Activated CD4-positive, alpha-beta T cell treated with anti-CD3 and anti-CD28 coated beads, Interleukin-2, amount 50 U/mL, for 1 hour (primary cell): ENCODE measurements at regions not wholly inside any gene's neighbourhood (a gene's known extent, or its start where the extent isn't known, plus 50 kb on each side); places are given as distances from the start of the nearest gene placed in this dataset.
"Not testable (repeated sequence)": the region's sequence is repeated elsewhere in the genome, so short reads cannot be mapped to it uniquely, and the experiment has no call there.

Experiments used
- DNase-seq: peaks from one replicate; pipeline ENCODE4 v3.0.0-alpha.2; 2020

DNA sequence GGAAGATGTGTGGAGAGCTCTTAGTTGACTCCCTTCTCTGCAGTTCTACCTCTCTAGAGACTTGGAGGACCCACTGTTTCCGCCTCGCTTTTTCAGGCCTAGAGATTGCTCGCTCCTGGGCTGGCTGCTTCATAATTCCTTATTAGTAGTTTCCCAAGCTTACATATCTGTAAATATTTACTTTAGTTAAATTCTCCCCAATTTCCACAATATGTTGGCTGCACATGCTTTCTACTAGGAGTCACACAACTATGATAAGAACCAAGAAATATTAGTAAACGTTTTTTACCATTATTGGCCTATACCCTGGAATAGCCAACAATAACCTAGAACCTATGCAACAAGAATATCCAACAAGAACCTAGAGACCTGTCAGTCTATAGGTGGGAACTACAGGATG lies 129.0 kb upstream of the RUNX1 start:
- no peak for DNase-seq

- no peak for DNase-seq
Observed at GRCh38 chr21:35172231-35172630, 123.1 kb upstream of the RUNX1 start.

- no peak for DNase-seq
Observed at GRCh38 chr21:35171385-35171784, 122.3 kb upstream of the RUNX1 start.

DNA sequence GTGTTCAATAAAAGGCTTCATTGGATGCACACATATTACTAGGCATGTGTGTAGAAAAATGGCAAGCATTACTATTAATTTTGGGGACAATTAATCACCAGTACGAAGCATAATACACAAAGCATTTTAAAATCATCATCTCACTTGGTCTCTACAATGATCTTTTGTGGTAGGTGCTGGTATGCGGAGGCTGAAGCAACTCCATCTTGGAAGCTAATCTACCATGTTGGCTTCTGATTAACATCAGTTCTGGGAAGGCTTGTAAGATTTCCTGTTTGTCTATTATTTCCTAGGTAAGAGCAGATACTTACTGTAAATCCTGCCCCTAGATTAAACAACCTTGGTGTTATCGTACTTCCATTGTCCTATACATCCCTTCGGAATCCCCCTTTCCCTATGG lies 121.7 kb upstream of the RUNX1 start:
- DNase-seq, result no peak

- DNase-seq, result no peak
Observed at GRCh38 chr21:35170244-35170643, 121.1 kb upstream of the RUNX1 start.

GRCh38 chr21:35169574-35169973 lies 120.5 kb upstream of the RUNX1 start:
- no peak for DNase-seq

DNA sequence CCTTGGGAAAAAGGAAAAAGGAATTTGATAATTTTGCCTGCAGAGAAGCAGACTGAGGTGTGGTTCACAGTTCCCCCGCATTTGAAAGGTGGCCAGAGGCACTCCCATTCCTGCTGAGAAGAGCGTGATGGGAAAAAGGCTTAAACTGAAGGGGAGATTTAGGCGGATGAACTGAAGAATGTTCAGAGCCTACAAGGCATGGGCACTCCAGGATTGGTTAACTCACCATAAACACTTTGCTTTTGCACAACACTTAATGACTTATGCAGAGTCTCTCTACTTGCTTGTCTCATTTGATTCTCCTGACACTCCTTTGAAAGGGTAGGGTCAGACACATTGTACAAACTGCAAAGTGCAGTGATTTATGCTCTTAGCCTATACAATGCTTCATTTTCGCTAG lies 119.6 kb upstream of the RUNX1 start:
- no peak for DNase-seq

- DNase-seq, result no peak
Observed at GRCh38 chr21:35164971-35165483, 115.9 kb upstream of the RUNX1 start.

GRCh38 chr21:35164380-35164779 lies 115.3 kb upstream of the RUNX1 start:
- DNase-seq, result no peak

DNA sequence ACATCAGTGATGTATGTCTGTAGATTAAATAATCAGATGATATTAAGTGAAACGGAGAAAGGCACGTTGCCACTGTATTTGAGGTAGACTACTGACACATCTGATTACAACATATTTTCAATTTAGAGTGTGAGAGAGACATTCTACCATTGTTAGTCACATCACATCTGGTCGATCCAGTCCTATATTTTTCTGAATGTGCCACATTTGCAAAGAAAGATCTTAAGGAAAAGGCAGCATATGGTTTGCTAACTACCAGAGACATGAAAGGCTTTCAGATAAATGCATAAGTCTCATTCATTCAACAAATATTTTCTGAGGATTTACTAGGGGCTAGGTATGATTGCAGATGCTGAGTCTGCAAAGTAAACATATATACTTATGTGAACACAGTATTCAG lies 114.3 kb upstream of the RUNX1 start:
- no peak for DNase-seq

DNA sequence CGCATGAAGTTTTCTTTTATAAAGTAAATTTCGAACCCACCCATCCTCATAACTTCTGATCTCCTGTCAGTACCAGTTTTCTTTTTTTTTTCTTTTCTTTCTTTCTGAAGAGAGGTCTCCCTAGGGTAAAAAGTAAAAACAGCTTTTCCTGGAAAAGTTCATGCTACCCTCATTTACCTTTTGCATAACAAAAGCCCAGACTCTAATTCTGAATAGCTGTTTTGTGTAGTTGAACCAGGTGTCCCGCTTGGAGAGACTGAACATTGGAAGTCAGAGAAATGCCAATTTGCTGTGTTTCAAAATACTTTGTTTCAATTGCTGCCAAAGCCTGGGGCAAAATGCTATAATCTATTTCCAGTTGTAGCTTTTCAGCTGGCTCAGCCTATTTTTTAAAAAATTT lies 113.7 kb upstream of the RUNX1 start:
- DNase-seq, result no peak

DNA sequence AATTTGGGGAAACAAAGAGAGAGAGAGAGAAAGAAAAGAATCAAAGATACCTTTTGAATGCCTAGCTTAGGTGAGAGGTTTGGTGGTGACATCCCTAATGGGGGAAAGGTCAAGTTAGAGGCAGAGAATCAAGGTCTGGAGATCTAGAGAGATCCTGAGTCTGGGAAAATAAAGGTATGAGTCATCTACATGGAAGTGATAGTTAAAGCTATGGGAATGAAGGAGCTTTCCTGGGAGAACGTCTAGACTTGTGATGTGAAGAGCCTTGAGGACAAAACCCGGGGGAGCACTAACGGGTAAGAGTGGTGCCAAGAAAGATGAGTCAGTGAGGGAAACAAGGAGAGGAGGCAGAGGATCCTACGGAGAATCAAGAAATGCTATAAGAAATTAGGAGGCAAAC lies 110.8 kb upstream of the RUNX1 start:
- DNase-seq, result no peak

- not testable (repeated sequence) for DNase-seq
Observed at GRCh38 chr21:35157374-35157773, 108.3 kb upstream of the RUNX1 start.

- no peak for DNase-seq
Observed at GRCh38 chr21:35156293-35157278, 107.5 kb upstream of the RUNX1 start.

DNA sequence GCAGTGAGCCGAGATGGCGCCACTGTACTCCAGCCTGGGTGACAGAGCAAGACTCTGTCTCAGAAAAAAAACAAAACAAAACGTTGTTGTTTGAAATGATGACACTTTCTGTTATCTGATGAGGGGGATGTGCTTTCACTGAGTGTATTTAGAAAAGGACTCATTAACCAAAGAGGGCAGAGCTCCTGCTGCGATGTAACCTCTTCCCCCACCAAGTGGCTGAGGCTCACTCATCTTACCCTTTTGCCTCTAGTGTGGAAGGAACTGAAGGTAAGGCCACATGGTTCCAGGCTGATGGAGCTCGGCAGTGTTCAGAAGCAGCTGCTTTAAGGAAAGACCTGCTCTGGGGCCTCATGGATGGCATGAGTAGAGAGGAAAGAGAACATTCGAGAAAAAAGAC lies 105.7 kb upstream of the RUNX1 start:
- no peak for DNase-seq

GRCh38 chr21:35153671-35154070 lies 104.6 kb upstream of the RUNX1 start:
- DNase-seq, result no peak

DNA sequence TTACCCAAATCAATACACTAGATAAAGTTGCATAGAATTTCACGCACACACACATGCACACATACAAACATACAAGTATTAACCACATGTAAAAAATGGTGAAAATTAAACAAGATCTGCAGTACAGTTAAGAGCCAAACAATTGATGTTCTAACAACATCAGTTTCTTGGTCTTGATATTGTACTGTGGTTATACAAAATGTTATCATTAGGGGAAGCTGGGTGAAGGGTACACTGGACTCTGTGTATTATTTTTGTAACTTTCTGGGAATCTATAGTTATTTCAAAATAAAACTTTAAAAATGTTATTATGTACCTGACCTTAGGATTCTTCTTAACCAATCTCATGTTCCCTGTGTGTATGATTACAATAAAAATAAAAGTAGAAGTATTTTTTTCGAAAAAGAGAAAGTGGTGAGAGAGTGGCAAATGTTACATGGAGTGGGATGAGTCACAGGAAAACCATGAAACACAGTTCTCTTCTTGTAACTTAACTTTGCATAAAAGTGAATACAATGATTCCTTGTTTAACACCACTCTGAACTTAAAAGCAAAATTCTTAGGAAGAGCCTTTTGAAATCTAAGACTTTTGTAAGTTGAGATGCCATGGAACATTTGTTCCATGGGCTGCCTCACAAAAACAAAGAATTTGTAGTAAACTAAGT lies 101.6 kb upstream of the RUNX1 start:
- no peak for DNase-seq

DNA sequence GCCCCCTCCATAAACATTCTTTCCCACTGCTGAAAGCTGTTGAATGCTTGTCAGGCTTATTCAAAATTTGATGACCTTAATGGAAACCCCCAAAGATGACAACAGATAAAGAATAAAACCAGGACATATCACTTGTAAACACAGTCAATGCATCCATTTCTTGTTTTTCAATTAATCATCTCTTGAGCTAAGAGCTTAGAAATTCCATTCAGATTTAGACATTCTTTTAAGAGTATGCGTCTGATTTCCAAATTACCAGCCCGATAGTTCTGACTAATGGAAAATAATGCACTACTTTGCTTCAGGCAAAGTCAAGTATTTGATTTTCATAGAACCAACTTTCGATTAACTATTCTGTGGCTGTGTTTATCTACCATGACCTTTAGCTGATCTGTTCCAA lies 100.6 kb upstream of the RUNX1 start:
- DNase-seq, result no peak

GRCh38 chr21:35147439-35147838 lies 98.3 kb upstream of the RUNX1 start:
- no peak for DNase-seq

DNA sequence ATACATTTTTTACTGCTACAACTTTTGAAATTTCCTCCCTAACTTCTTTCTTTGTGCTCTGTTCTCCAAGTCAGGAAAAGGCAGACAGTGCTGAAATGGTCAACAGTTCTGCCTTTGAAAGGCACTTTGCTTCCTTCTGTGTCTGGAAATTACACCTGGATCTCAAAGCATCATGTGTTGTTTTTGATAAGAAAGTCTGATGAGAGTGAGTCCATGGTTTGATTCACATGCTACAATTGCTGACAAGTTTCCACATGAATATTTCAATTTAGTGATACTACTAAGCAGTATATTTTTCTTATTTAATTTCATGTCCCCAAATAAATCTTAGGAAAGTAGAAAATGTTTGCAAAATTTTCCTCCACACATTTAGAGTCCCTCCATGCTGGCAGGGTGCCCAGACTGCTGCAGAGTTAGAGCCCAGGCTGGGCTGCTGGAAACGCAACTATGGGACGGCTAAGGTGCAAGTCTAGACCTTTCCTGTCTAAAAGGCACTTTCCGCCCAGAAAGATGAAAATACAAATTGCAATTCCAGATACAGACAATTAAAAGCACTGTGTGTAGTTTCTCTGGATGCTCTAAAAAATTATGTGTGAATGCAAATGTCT lies 96.6 kb upstream of the RUNX1 start:
- DNase-seq, result no peak

DNA sequence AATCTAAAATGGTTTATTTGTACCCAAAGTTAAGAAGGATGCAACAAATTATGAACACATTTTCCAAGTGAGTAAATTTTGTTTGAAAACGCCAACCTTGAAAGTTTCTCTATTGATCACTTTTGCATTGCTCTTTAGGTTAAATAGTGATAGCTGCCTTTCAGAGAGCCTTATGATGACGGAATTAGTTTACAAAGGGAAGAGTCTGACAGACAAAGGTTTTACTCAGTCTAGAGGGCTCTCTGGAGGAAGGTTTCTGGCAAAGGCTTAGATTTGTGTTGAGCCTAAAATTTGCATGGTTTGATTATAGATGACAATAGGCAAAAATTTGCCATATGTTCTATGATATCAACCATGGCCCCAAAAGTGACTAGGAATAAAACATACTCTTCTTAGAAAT lies 95.9 kb upstream of the RUNX1 start:
- DNase-seq, result no peak

- no peak for DNase-seq
Observed at GRCh38 chr21:35142036-35142815, 93.1 kb upstream of the RUNX1 start.

- DNase-seq, result no peak
Observed at GRCh38 chr21:35139382-35139715, 90.2 kb upstream of the RUNX1 start.
